T-helper 22 cell (primary cell): ENCODE measurements at regions not wholly inside any gene's neighbourhood (a gene's known extent, or its start where the extent isn't known, plus 50 kb on each side); places are given as distances from the start of the nearest gene placed in this dataset.
"Not testable (repeated sequence)": the region's sequence is repeated elsewhere in the genome, so short reads cannot be mapped to it uniquely, and the experiment has no call there.

Source experiments
- DNase-seq: peaks from one replicate; pipeline ENCODE4 v3.0.0-alpha.2; 2020; ENCODE audit warnings: low read depth

DNA sequence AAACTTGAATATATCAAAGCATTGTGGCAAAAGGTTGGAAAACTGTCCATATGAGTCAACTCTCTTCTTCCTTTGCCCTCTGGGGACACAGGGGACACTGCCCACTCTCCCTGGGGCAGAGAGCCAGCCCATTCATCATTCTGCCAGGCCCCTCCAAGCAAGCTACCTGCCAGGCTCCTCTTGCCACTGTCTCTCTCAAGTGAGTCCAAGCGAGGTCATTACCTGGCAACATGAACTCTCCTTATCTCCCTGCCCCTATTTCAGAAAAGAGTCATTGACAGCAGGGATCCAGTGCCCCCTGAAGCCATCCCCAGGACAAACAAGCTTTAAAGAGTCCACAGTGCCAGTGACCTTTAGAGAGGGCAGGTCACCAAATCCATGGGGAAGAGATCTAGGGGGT, 312.7 kb upstream of the PPARGC1A start:
- DNase-seq, result no peak

DNA sequence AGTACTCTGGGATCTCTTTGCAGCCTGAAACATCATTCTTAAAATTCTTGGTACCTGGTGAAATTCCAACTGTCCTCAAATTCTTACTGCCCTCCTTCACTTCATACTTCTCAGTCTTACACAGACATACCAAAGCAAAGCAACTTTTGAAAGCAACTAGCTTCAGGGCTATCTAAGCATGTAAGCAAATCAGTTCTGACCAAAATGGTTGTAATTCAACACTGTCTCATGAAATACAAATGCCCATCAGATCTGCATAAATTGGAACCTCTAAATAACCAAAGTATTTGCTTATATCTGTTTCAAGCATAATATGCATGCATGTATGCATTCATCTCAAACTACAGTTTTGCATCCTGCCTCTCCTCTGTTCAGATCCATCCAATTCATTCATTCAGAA, 308.1 kb upstream of the PPARGC1A start:
- no peak for DNase-seq

DNA sequence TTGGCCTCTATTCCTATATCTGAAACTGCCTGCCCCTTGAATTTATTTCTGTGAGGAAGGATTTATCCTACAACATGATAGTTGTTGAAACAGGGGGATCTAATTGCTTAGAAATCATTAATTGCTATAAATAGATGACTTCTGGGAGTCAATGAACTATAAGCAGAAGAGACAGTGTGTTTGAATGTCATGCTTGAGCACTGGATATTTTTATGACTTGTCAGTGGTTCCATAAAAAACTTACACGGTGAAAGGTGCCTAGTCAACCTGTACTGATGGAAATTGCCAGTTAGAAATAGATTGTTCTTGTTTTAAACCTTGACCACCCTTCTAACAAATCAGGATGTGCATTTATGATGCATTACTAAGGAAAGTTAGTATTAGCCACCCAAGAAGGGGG, 306.9 kb upstream of the PPARGC1A start:
- no peak for DNase-seq

DNA sequence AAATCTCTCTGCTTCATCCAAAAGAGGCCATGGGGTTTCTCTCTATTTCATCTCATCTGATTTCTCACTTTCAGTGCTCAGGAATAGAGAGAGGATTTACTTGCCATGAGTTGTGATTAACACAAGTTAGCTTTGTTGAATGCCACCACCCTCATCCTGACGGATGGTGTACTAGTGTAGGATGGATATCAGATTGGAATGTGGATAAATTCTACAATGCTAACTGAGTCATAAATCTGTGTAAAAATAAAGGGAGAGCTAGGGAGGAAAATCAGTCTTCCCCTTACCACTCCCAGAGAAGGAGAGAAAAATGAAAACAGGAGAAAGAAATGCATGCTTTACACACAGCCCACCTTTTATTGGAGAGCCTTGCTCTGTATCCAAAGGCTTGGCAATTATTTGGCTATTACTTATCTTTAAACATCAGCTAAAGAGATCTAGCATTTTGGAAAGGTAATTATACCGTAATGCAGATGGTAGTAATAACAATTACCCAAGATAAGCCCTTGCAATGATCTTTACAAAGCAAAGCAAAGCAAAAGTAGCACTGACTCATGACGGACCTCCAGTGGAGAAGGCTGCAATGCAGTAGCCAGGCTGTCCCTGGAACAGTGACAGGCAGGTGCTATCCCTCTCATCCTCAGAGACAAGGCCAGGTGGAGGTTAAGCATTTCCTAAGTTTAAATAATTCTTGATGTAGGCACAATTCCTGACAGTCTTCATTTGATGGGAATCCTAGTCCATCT, 306.3 kb upstream of the PPARGC1A start:
- DNase-seq, result no peak

DNA sequence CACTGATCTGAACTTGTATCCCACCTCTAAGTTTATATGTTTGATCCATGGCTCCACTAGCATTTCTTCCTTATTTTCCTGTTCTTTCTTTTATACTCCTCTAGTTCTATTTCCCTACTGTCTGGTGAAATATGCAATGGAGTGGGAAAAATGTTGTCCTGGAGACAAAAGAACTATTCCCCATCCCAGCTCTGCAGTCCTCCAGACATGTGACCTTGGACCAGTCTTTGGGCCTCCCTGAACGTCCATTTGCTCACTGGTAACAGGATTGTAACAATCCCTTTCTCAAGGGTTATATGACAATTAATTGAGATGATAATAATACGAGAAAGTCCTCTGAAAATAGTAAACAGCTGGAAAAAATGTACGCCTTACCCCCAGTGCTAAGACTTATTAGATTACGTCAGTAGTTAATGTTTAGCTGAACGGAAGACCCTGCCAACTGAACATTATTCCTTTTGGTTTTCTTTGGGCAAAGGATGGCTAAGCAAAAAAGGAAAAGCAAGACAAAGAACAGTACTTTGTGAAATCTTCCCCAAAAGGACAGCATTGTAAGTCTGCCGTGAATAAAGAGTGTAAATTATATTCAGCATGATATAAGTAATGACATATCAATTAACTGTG, 302.3 kb upstream of the PPARGC1A start:
- no peak for DNase-seq

DNA sequence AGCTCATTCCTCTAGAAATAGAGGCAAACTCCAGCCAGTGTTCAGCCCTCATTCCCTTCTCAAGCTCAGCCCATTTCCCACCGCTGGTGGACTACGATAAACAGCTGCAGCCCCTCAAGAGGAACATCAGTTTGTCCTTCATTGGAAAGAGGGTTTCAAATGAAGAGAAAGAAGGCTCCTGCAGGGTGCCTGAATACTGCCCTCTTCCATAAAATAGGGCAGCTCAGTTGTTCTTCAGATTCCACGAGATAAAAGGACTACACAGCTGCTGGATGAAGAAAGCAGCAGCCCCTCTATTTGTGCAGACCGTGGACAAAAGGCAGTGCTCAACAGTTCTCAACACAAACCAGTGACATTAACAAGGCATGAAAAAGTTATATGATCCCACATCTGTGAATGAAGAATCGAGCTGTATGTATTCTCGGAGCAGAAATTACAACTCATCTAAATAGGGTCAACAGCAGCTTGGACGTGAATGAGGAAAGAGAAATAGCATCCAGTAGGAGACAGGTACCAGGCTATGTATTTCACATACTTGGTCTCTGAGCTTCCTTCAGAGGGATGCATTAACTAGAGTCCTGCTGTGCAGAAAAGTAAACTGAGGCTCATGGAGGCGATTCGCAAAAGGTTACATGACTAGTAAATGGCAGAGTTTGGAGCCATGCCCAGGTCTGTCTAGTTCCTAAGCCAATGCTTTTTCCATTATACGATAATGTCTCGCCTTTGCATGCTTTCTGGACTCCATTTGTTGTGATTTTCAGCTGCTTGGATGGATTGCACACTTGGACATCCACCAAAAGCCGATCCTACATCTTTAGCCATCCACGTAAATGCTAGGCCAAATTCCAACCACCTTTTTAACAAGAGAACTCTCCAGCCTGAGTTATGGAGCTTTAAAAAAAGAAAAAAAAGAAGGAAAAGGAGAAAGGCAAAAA, 301.2 kb upstream of the PPARGC1A start:
- no peak for DNase-seq

DNA sequence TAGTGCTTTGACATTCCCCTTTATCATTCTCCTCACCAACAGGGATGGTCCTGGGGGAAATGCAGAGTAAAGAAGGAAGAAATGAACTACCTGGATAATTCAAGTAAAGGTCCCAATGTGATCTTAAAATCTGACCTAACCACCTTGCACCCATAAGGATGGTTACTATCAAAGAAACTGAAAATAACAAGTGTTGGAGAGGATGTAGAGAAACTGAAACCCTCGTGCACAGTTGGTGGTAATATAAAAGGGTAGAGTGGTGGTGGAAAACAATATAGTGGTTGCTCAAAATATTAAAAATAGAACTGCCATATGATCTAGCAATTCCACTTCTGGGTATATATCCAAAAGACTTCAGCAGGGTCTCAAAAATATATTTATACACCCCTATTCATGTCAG, 298.6 kb upstream of the PPARGC1A start:
- DNase-seq, result no peak

DNA sequence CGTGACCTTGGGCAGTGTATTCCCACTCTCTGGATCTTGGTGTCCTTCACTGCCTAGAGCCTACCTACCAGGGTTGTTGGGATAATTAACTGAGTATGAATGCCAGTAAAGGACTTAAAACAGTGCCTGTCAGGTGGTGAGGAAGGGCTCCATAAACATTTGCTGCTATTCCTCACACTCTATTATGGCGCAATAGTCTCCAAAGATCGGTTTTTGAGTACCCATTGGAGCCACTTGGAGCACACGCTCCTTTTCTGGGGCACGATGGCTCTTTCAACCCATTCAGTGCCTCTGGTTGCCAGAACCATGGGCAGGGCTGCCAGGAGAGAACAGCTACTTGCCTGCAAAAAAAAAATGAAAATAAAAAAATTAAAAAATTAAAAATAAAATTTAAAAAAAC, 296.6 kb upstream of the PPARGC1A start:
- no peak for DNase-seq

DNA sequence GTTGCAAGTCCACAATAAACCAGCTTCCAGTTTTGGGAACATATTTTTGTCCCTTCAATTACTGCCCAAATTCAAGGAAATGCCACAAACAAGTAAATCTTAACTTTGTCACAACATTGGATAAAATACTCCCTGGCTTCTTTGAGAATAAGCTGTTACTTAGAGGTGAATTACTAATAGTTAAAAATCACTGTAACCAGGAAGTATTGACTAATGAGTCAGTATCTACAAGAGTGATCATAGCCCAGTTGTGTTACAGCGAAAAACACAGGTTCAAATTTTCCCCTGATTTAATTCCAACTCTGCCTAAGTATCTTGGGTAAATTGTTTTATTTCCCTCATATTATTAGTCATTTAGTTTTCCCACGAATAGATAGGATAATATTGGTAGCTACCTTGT, 291.2 kb upstream of the PPARGC1A start:
- DNase-seq, result no peak

DNA sequence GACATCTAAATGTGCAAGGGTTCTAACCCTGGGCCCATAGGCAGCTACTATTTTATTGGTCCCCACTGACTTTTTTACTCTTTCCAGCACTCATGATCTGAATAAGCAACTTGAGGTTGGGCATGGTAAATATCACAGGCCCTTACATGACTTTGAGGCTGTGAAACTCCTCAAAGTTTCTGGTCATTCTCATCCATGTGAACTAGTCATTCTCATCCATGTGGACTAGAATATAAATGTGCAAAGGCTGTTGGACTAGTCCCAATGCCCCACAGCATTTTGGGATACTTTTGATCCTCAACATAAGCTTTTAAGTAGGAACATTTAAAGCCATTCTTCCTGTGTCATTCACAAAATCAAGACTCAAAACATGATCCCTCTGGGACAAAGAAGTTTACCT, 290.7 kb upstream of the PPARGC1A start:
- DNase-seq, result no peak

DNA sequence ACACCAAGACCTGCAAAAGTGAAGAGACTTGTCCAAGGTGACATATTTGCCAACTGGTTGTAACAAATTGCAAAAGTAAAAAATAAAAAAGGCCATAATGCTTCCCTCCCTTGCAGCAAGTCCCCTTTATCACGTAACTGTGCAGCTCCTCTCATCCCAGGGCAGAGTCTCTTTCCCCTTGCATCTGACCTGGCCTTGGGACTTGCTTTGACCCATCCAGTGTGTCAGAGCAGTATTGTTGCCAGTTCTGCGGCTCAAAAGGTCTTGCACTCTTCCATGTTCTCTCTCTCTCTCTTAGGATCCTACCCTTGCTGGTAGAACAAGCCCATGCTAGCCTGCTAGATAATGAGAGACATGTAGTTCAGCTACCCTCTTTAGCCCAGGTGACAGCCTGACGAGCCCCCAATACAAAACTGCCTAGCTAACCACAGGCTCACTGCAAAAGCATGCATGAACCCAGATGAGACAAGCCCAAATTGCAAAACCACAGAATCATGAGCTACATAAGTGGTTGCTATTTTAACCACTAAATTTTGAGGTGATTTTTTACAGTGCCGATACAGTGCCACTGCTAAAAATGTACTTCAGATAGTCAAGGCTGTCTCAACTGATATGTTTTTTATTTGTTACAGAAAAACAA, 289.5 kb upstream of the PPARGC1A start:
- no peak for DNase-seq

DNA sequence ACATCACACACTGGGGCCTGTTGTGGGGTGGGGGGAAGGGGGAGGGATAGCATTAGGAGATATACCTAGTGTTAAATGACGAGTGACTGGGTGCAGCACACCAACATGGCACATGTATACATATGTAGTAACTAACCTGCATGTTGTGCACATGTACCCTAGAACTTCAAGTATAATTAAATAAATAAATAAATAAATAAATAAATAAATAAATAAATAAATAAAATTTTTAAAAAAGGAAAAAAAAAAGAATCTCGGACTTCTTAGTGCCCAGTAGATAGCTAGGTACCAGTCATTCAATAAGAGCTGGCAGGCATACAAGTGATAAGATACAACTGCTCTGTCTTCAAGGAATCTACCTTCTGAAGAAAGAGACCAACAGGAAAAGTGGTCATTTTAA, 287.6 kb upstream of the PPARGC1A start:
- not testable (repeated sequence) for DNase-seq

DNA sequence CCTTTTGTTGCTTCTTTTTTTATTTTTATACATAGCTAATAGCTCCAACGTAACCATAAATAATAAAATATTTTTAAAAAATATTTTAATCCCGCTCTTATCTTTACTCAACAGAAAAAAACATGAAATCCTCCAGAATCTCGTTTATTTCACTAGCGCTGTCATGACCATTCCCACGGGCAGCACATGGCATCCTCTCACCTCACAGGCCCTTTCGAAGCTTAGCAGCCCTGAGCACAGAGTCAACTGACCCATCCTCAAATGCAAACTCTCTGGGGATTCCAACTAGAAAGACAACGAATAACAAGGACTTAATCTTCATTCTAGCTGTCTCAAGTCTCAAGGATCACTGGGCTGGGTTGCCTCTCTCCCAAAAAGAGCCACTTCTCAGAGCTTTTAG, 285.9 kb upstream of the PPARGC1A start:
- DNase-seq, result no peak

DNA sequence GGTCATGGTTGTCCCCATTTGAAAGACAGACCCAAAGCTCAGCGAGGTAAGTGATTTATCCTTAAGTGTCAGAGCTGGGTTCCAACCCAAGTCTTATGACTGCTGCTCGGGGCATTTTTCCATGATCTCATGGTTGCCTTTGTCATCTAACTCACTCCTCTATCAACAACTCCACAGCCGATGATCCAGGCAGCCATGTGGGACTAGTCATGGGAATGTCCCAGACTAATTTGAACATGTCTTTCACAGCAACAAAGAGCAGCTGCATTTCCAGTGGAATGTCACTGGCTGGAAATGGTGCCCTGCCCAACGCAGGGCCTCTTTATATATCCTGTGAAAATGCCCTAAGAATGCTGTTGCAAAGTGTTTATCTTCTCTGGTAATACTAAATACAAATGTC, 284.8 kb upstream of the PPARGC1A start:
- DNase-seq, result no peak

DNA sequence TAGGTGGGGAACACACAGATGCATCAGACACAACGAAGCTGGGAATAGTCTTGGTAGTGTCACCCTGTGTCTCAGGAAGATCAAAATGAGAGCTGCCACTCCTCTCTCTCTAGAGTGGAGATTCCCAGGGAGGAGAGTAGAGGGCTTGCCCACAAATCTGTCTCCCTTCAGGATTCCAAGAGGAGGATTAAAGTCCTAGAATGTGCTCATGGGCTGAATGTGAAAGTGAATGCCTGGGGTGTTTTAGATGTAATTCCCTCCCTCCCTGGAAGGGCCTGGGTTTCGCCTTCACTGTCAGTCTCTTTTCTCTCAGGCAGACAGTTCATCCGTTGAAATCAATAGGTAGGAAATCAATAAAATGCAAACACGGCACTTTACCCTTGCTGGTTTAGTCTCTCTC, 282.6 kb upstream of the PPARGC1A start:
- no peak for DNase-seq

DNA sequence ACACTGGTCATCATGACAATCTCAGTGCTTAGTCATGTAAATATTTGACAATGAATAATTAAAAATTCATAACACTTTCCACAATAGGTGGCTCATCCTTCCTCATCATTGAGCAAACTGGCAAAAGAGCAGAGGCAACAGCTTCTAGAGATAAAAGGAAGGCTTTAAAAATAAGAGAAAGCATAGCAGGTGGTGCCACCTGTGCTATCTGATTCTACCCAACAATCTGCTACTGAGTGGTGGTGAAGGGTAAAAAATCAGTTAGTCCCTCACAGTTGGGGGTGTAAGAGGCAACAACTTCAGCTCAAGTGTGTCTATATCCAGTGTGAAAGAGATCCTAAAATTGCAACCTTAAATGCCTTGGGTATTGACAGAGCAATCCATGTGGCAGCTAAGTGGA, 280.1 kb upstream of the PPARGC1A start:
- DNase-seq, result no peak

DNA sequence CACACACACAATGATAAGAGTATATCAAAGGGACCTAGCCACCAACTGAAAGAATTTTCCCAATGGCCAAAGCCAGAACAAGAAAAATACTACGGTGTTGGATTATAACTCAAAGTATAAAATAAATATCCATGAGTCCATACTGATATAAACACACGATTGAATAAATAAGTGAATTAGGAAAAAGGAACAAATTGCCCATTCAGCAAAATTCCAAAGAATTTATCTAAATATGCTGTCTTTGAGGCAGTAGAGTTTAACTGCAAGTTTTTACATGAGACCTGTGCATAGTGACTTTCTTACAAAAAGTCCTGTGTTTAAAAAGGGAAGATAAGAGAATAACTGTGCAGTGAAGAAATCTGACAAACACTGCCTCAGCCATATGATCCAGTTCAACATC, 278.8 kb upstream of the PPARGC1A start:
- no peak for DNase-seq

DNA sequence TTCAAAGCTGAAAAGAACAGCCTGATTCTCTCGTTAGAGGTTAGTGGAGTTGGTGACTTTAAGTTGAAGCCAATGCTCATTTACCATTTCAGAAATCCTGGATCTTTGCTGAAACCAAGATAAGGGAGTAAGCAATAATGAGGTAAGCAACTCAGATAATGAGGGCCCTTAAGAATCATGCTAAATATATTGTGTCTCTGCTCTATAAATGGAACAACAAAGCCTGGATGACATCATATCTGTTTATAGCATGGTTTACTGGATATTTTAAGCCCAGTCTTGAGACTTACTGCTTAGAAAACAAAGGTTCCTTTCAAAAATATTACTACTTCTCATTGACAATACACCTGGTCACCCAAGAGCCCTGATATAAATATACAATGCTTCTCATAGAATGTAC, 276.7 kb upstream of the PPARGC1A start:
- DNase-seq, result no peak

DNA sequence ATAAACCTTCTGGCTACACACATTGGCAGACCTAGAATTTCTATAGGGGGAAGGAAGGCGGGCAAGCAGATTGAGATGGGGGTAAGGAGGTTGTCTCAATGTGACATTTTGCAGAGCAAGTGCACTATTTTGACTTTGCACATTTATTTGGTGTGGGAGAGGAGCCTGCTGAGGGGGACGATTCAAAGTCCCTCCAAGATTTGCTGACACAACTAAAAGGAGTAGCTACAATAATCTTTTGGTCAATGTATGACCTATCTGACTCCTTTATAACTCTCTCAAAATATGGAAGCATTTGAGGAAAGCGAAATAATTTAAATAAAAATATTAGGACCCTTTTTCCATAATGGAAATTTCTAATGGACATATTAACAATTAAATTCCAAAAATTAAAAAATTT, 274.9 kb upstream of the PPARGC1A start:
- DNase-seq, result no peak

DNA sequence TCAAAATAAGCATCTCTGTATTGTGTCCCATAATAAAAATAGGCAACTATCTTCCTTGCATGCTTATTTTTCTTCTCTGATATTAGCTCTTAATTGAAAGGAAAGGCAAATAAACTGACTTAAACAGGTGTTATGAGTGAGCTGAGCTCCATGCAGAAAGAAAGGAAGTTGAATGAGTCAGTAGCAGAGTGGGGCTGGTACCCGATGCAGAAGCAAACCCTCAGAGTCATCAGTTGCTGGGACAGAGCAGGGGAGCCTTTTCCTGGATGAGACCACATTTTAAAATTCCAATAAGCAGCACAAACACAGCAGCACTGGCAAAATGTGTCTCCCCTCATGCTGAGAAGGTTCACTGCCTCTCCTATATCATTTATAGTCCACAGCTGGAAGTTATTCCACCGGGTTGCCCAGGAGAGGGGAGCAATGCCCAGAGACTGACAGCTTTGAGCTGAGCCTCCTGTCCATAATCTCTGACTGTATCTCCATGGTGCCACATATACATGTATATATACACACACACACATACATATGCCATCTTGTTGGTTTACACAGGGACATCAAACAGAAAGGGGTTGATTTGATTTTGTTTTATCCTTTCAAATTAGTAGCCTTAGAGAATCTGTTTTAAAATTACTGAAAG, 274.3 kb upstream of the PPARGC1A start:
- no peak for DNase-seq

DNA sequence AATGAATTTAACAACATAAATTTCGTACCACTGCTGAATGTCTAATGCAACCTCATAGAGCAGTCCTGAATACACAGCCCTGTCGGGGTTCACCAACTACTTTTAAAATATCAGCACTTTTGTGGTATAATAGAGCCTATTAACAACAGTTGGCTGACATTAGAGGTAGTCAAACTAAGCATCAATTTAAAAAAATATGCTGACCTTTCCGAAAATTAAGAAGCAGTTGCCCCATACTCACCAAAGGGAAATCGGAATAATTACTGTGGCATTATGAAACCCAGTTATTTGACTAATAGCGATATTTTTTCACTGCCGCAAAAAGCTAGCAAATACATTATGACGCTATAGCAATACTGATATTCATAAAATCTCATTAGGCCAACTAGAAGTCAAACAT, 273.5 kb upstream of the PPARGC1A start:
- DNase-seq, result no peak

DNA sequence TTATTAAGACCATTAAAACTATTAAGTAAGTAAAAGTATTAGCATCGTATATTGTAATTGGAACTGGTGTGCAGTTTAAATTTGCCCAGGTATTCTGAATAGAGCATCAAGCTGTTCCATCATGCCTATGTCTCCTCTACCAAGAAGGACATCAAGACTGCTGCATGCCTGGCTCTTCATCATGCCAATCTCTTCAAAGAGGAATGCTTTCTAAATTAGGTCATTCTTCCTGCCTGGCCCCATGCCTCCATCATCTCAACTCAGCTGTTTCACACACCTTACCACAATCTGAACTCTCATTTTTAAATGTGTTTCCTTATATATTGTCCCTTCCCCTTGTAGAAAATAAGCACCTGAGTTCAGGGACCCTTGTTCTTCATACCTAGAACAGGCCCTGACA, 270.5 kb upstream of the PPARGC1A start:
- DNase-seq, result no peak
